Loucy (cell line): ENCODE measurements at regions not wholly inside any gene's neighbourhood (a gene's known extent, or its start where the extent isn't known, plus 50 kb on each side); places are given as distances from the start of the nearest gene placed in this dataset.

Experiments
- H2AFZ ChIP-seq: fragments of 200-600 bp; sonication (generic); 2 replicates; pipeline ENCODE4 v1.6.0; 2016; ENCODE audit warnings: antibody characterized with exemption, mild to moderate bottlenecking, low read length, moderate library complexity
- H3F3A ChIP-seq: fragments of 200-600 bp; 2 replicates; pipeline ENCODE4 v1.6.0; 2016; ENCODE audit warnings: antibody characterized with exemption, low read depth, mild to moderate bottlenecking
- H3K27me3 ChIP-seq: fragments of 200-600 bp; sonication (generic); 2 replicates; pipeline ENCODE4 v1.6.1; 2014; ENCODE audit warnings: low read length, mild to moderate bottlenecking; ENCODE audit not compliant: insufficient read depth, poor library complexity, severe bottlenecking
- H3K36me3 ChIP-seq: fragments of 200-600 bp; sonication (generic); 2 replicates; pipeline ENCODE4 v1.6.1; 2016; ENCODE audit warnings: low read length; ENCODE audit not compliant: insufficient read depth
- H3K4me1 ChIP-seq: fragments of 200-600 bp; sonication (generic); 2 replicates; pipeline ENCODE4 v1.5.1; 2014; ENCODE audit warnings: low read length, mild to moderate bottlenecking; ENCODE audit not compliant: insufficient read depth, poor library complexity, severe bottlenecking
- H3K4me2 ChIP-seq: fragments of 200-600 bp; sonication (generic); 2 replicates; pipeline ENCODE4 v1.6.0; 2014; ENCODE audit warnings: antibody characterized with exemption, low read length, low read depth, mild to moderate bottlenecking; ENCODE audit not compliant: poor library complexity, severe bottlenecking
- H3K4me3 ChIP-seq: fragments of 200-600 bp; sonication (generic); 2 replicates; pipeline ENCODE4 v1.5.1; 2014; ENCODE audit warnings: low read length, mild to moderate bottlenecking, mixed read lengths; ENCODE audit not compliant: poor library complexity, severe bottlenecking
- H3K79me2 ChIP-seq: fragments of 200-600 bp; sonication (generic); 2 replicates; pipeline ENCODE4 v1.6.1; 2014; ENCODE audit warnings: low read length; ENCODE audit not compliant: insufficient read depth
- H3K9ac ChIP-seq: fragments of 200-600 bp; sonication (generic); 2 replicates; pipeline ENCODE4 v1.6.0; 2014; ENCODE audit warnings: mild to moderate bottlenecking, low read depth, low read length, moderate library complexity; ENCODE audit not compliant: poor library complexity, severe bottlenecking
- H3K9me2 ChIP-seq: fragments of 200-600 bp; sonication (generic); replicated peaks from 2 replicates; pipeline ENCODE4 v1.6.1; 2016; ENCODE audit warnings: low read depth, low read length, mixed read lengths
- H3K9me3 ChIP-seq: fragments of 200-600 bp; sonication (generic); 2 replicates; pipeline ENCODE4 v1.6.1; 2014; ENCODE audit warnings: mild to moderate bottlenecking, antibody characterized with exemption, low read length, low read depth; ENCODE audit not compliant: insufficient read depth
- H4K20me1 ChIP-seq: fragments of 200-600 bp; sonication (generic); 2 replicates; pipeline ENCODE4 v1.6.0; 2014; ENCODE audit warnings: antibody characterized with exemption, low read length, mild to moderate bottlenecking; ENCODE audit not compliant: insufficient read depth, poor library complexity, severe bottlenecking
- EZH2phosphoT487 ChIP-seq: fragments of 200-600 bp; IDR thresholded peaks from 2 replicates; pipeline ENCODE4 v1.6.1; 2018; ENCODE audit warnings: antibody characterized with exemption, mild to moderate bottlenecking, moderate library complexity, borderline replicate concordance
- TF ChIP-seq, protein P1 (sequence below): fragments of 200-600 bp; sonication (generic); conservative IDR thresholded peaks from 2 replicates; pipeline ENCODE4 v1.5.1; 2014; ENCODE audit warnings: mild to moderate bottlenecking, antibody characterized with exemption, low read length

DNA sequence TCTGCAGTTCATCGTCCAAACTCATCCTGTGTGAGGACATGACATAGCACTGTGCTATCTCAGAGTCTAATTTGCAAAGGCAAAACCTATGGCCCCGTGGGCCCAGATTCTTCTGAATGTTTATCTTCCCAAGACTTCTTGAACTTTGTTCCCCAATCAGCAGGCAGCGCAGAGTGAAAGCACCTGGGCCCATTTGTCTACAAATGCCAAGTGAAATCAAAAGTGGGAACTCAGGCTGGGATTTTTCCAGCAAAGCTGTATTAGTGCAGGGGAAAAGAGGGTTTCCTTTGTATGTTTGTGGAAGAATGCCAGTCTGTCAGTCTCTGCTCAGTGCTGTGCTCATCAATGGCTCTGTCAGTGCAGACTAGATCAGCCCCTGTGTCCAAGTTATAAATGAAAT lies 55.8 kb downstream of the FOXD1 start:
- no peaks in the 10 kb centered on the region for H4K20me1 ChIP-seq
- H3K4me2 ChIP-seq: no peak overlapping the region

DNA sequence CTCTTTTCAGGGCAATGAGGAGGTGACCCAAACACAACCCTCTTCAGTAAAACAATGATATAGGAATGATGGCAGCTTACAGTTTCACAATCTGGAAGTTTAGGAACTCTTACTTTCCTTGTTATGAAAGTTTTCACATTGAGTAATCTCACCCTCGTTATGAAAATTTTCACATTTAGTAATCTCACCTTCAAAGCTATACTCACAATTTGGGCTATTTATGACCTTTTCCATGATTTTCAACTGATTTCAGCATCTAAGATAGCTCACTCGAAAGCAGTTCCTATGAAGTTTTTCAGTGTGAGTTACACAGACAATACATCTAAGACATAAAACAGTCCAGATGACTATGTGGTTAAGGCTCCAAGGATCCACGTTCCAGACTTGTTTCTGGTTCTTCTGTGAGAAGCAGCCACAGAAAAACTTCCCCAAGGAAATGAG lies 57.1 kb downstream of the FOXD1 start:
- TF ChIP-seq, protein P1, sequence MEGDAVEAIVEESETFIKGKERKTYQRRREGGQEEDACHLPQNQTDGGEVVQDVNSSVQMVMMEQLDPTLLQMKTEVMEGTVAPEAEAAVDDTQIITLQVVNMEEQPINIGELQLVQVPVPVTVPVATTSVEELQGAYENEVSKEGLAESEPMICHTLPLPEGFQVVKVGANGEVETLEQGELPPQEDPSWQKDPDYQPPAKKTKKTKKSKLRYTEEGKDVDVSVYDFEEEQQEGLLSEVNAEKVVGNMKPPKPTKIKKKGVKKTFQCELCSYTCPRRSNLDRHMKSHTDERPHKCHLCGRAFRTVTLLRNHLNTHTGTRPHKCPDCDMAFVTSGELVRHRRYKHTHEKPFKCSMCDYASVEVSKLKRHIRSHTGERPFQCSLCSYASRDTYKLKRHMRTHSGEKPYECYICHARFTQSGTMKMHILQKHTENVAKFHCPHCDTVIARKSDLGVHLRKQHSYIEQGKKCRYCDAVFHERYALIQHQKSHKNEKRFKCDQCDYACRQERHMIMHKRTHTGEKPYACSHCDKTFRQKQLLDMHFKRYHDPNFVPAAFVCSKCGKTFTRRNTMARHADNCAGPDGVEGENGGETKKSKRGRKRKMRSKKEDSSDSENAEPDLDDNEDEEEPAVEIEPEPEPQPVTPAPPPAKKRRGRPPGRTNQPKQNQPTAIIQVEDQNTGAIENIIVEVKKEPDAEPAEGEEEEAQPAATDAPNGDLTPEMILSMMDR: no peak
- no peak for TF ChIP-seq EZH2phosphoT487
- Histone ChIP-seq H3K4me3 (no peak overlapping the region), H2AFZ (no peak overlapping the region), H3K36me3 (no peaks in the 10 kb centered on the region), H3K9me2 (no peaks in the 10 kb centered on the region), H3F3A (peaks cover 7% of the 10 kb centered on the region; the same call in 1 of the 2 replicates), H3K9me3 (no peaks in the 10 kb centered on the region), H3K4me2 (no peak overlapping the region), H3K4me1 (peaks cover 21% of the 10 kb centered on the region), H3K79me2 (no peaks in the 10 kb centered on the region), H4K20me1 (no peaks in the 10 kb centered on the region), H3K27me3 (peaks cover 24% of the 10 kb centered on the region), H3K9ac (no peak overlapping the region)

More for the DNA sequence above, 55.8 kb downstream of the FOXD1 start:
- no peaks in the 10 kb centered on the region for H3K79me2 ChIP-seq
- no peaks in the 10 kb centered on the region for H3K36me3 ChIP-seq
- H3K4me1 ChIP-seq: peaks cover 8% of the 10 kb centered on the region
- H3F3A ChIP-seq: no peaks in the 10 kb centered on the region
- no peaks in the 10 kb centered on the region for H3K9me2 ChIP-seq
- no peak overlapping the region for H3K9ac ChIP-seq
- no peaks in the 10 kb centered on the region for H3K9me3 ChIP-seq
- TF ChIP-seq, protein P1: no peak
- TF ChIP-seq EZH2phosphoT487: no peak
- H3K27me3 ChIP-seq: peaks cover 24% of the 10 kb centered on the region
- H2AFZ ChIP-seq: no peak overlapping the region
- no peak overlapping the region for H3K4me3 ChIP-seq

DNA sequence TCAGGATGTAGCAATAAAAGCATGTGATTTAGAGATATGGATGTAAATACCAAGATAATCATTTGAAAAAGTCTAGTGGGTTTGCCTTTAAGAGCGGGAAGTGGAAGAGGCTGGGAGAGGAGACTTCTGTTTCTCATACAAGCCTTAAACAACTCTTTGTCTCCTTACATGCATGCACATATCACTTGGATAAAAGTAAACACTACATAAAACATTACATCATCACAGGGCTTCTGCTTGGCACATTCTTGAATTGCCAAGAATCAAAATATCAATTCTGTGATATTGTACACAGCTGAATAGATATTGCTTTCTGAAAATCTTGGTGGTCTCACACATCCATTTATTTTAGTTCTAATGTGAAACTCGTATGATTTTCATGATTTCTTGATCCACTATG lies 57.6 kb downstream of the FOXD1 start:
- Histone ChIP-seq H3K9ac (no peak overlapping the region), H3K27me3 (peaks cover 24% of the 10 kb centered on the region), H3K9me2 (no peaks in the 10 kb centered on the region), H3F3A (peaks cover 7% of the 10 kb centered on the region; the same call in 1 of the 2 replicates), H3K9me3 (no peaks in the 10 kb centered on the region; the same call in 1 of the 2 replicates), H4K20me1 (no peaks in the 10 kb centered on the region), H2AFZ (no peak overlapping the region), H3K4me3 (no peak overlapping the region), H3K4me2 (no peak overlapping the region), H3K4me1 (peaks cover 22% of the 10 kb centered on the region), H3K36me3 (no peaks in the 10 kb centered on the region), H3K79me2 (no peaks in the 10 kb centered on the region)
- TF ChIP-seq EZH2phosphoT487: no peak
- TF ChIP-seq, protein P1: no peak
